Right cardiac atrium (tissue), 5 donors: ENCODE measurements at regions not wholly inside any gene's neighbourhood (a gene's known extent, or its start where the extent isn't known, plus 50 kb on each side); places are given as distances from the start of the nearest gene placed in this dataset.

Experiments
- ATAC-seq, 2 donors: fragments of 200-7000 bp; cut with Tn5 transposase; one replicate each; pipeline versions ENCODE4 v1.8.0 to v1.9.1; 2020; ENCODE audit warnings: moderate library complexity in 2 of 2, mild to moderate bottlenecking in 1 of 2
- DNase-seq, 3 donors: peaks; one replicate each; pipeline ENCODE4 v3.0.0-alpha.2; 2020
- H3K27ac ChIP-seq: one replicate; pipeline ENCODE4 v1.5.1; 2013; ENCODE audit warnings: mild to moderate bottlenecking, low read length, control low read depth, moderate library complexity
- H3K27me3 ChIP-seq: one replicate; pipeline ENCODE4 v1.6.1; 2013; ENCODE audit not compliant: control insufficient read depth, insufficient read depth
- H3K4me1 ChIP-seq: one replicate; pipeline ENCODE4 v1.6.1; 2013; ENCODE audit warnings: low read length; ENCODE audit not compliant: control insufficient read depth, insufficient read depth
- H3K4me3 ChIP-seq: one replicate; pipeline ENCODE4 v1.5.1; 2013; ENCODE audit warnings: low read length, control low read depth
- H3K9me3 ChIP-seq: one replicate; pipeline ENCODE4 v1.6.1; 2013; ENCODE audit warnings: low read length; ENCODE audit not compliant: control insufficient read depth
- WGBS: extraction: QIAGEN DNeasy Blood & Tissue Kit; methylation state at CpG from one replicate; pipeline ENCODE4 v1.1.7; 2013; 5-methylcytosine and 5-hydroxymethylcytosine counted together
- intact Hi-C, 4 donors: fragments of 100-400 bp; cut with DNase I; formaldehyde crosslinking; loops; one replicate each; pipeline versions ENCODE4 v1.11.0 to v1.14.0; 2022 to 2023
- donor health status: healthy with polysubstance abuse.
- donor health status: DM: no; HTN: yes; CAD: no.
- donor health status: DM: no; HTN: no; CAD: no.
- donor health status: DM: no; HTN: yes; CAD: no; lungs with severe emphysema.
- donor health status: DM: yes; HTN: yes; CAD: no.

GRCh38 chr13:111947876-111948275, 119.1 kb upstream of the SOX1 start:
- WGBS = 74% methylated on average over 15 of the region's 15 CpGs
- H3K9me3 ChIP-seq = peaks cover 5% of the 10 kb centered on the region
- DNase-seq (no peak), ATAC-seq (no peak)
- H3K4me3 ChIP-seq = no peak overlapping the region
- no peaks in the 10 kb centered on the region for H3K4me1 ChIP-seq
- H3K27me3 ChIP-seq = no peaks in the 10 kb centered on the region
- H3K27ac ChIP-seq = no peak overlapping the region
- intact Hi-C loops = no loop called here

GRCh38 chr13:111948281-111948680, 118.7 kb upstream of the SOX1 start:
- Histone ChIP-seq H3K27me3 (no peaks in the 10 kb centered on the region), H3K9me3 (peaks cover 5% of the 10 kb centered on the region), H3K4me3 (no peak overlapping the region), H3K4me1 (no peaks in the 10 kb centered on the region), H3K27ac (no peak overlapping the region)
- ATAC-seq (no peak), DNase-seq (no peak)
- WGBS = 89% methylated on average over 11 of the region's 11 CpGs
- intact Hi-C loops = no loop called here

GRCh38 chr13:111948811-111949210, 118.1 kb upstream of the SOX1 start:
- Histone ChIP-seq H3K9me3 (peaks cover 5% of the 10 kb centered on the region), H3K4me1 (no peaks in the 10 kb centered on the region), H3K27ac (no peak overlapping the region), H3K4me3 (no peak overlapping the region), H3K27me3 (no peaks in the 10 kb centered on the region)
- intact Hi-C loops = no loop called here
- 91% methylated on average over 7 of the region's 7 CpGs for WGBS
- DNase-seq (no peak), ATAC-seq (no peak)

- Histone ChIP-seq H3K4me3 (no peak overlapping the region), H3K27ac (no peak overlapping the region), H3K9me3 (peaks cover 5% of the 10 kb centered on the region), H3K27me3 (no peaks in the 10 kb centered on the region), H3K4me1 (no peaks in the 10 kb centered on the region)
- DNase-seq = no peak
- ATAC-seq = no peak
- intact Hi-C loops = no loop called here
- WGBS = 81% methylated on average over 5 of the region's 5 CpGs
Measured at GRCh38 chr13:111949311-111949710, 117.6 kb upstream of the SOX1 start.

- ATAC-seq (no peak), DNase-seq (no peak)
- no peak overlapping the region for H3K27ac ChIP-seq
- peaks cover 5% of the 10 kb centered on the region for H3K9me3 ChIP-seq
- no peak overlapping the region for H3K4me3 ChIP-seq
- intact Hi-C loops = no loop called here
- no peaks in the 10 kb centered on the region for H3K27me3 ChIP-seq
- no peaks in the 10 kb centered on the region for H3K4me1 ChIP-seq
- WGBS = 67% methylated on average over 4 of the region's 4 CpGs
Measured at GRCh38 chr13:111950697-111951096, 116.3 kb upstream of the SOX1 start.

GRCh38 chr13:111952032-111952431, 114.9 kb upstream of the SOX1 start:
- Histone ChIP-seq H3K4me1 (no peaks in the 10 kb centered on the region), H3K27me3 (no peaks in the 10 kb centered on the region), H3K9me3 (peaks cover 5% of the 10 kb centered on the region), H3K27ac (no peak overlapping the region), H3K4me3 (no peak overlapping the region)
- intact Hi-C loops = no loop called here
- DNase-seq = no peak
- 75% methylated on average over 9 of the region's 9 CpGs for WGBS
- ATAC-seq = no peak

GRCh38 chr13:111952814-111953213, 114.1 kb upstream of the SOX1 start:
- Histone ChIP-seq H3K9me3 (peaks cover 5% of the 10 kb centered on the region), H3K4me3 (no peak overlapping the region), H3K27me3 (no peaks in the 10 kb centered on the region), H3K4me1 (no peaks in the 10 kb centered on the region), H3K27ac (no peak overlapping the region)
- 77% methylated on average over 8 of the region's 8 CpGs for WGBS
- ATAC-seq (no peak), DNase-seq (no peak)
- intact Hi-C loops = no loop called here

GRCh38 chr13:111953546-111954178, 113.3 kb upstream of the SOX1 start:
- Histone ChIP-seq H3K27ac (no peak overlapping the region), H3K9me3 (peaks cover 5% of the 10 kb centered on the region), H3K27me3 (no peaks in the 10 kb centered on the region), H3K4me1 (no peaks in the 10 kb centered on the region), H3K4me3 (no peak overlapping the region)
- DNase-seq (no peak), ATAC-seq (no peak)
- intact Hi-C loops = no loop called here
- WGBS = 75% methylated on average over 16 of the region's 16 CpGs

- Histone ChIP-seq H3K4me1 (no peaks in the 10 kb centered on the region), H3K27me3 (no peaks in the 10 kb centered on the region), H3K9me3 (peaks cover 4% of the 10 kb centered on the region), H3K27ac (no peak overlapping the region), H3K4me3 (no peak overlapping the region)
- WGBS = 73% methylated on average over 18 of the region's 18 CpGs
- intact Hi-C loops = no loop called here
- DNase-seq (no peak), ATAC-seq (no peak)
Measured at GRCh38 chr13:111954661-111955411, 112.1 kb upstream of the SOX1 start.

- H3K4me3 ChIP-seq = no peak overlapping the region
- H3K27ac ChIP-seq = no peak overlapping the region
- H3K27me3 ChIP-seq = no peaks in the 10 kb centered on the region
- peaks cover 4% of the 10 kb centered on the region for H3K9me3 ChIP-seq
- WGBS = 69% methylated on average over 27 of the region's 27 CpGs
- DNase-seq = no peak
- intact Hi-C loops = no loop called here
- ATAC-seq = no peak
- no peaks in the 10 kb centered on the region for H3K4me1 ChIP-seq
Measured at GRCh38 chr13:111955412-111956065, 111.4 kb upstream of the SOX1 start.
